Prostate gland (tissue), 2 donors: ENCODE measurements at regions not wholly inside any gene's neighbourhood (a gene's known extent, or its start where the extent isn't known, plus 50 kb on each side); places are given as distances from the start of the nearest gene placed in this dataset.

ENCODE experiments used
- DNase-seq: peaks from one replicate; pipeline ENCODE4 v3.0.0-alpha.2; 2019; ENCODE audit warnings: low spot score
- H3K27ac ChIP-seq, 2 donors: fragments of 200-600 bp; sonication (generic); 2 replicates each; pipeline ENCODE4 v1.5.1; 2017 to 2019
- H3K27me3 ChIP-seq: fragments of 200-600 bp; sonication (generic); replicated peaks from 2 replicates; pipeline ENCODE4 v1.5.1; 2019; ENCODE audit not compliant: insufficient read depth
- H3K36me3 ChIP-seq, 2 donors: fragments of 200-600 bp; sonication (generic); 1 replicate in 1 of 2; 2 replicates in 1 of 2; pipeline versions ENCODE4 v1.5.1 to v1.8.1; 2017 to 2019
- H3K4me1 ChIP-seq: fragments of 200-600 bp; sonication (generic); replicated peaks from 2 replicates; pipeline ENCODE4 v1.5.1; 2019
- H3K4me3 ChIP-seq, 2 donors: fragments of 200-600 bp; sonication (generic); 2 replicates each; pipeline ENCODE4 v1.5.1; 2017 to 2019
- H3K9me3 ChIP-seq: fragments of 200-600 bp; sonication (generic); 2 replicates; pipeline ENCODE4 v1.5.1; 2017
- POLR2A ChIP-seq: fragments of 450-650 bp; IDR thresholded peaks from one replicate; pipeline ENCODE4 v1.6.1; 2016; ENCODE audit warnings: antibody characterized with exemption, mild to moderate bottlenecking
- POLR2AphosphoS5 ChIP-seq: sonication (generic); formaldehyde crosslinking; IDR thresholded peaks from one replicate; pipeline ENCODE4 v1.6.1; 2017; ENCODE audit warnings: antibody characterized with exemption
- WGBS: methylation state at CpG from one replicate; pipeline ENCODE4 v1.1.5; 2018; 5-methylcytosine and 5-hydroxymethylcytosine counted together
- intact Hi-C: fragments of 100-400 bp; cut with DNase I; formaldehyde crosslinking; loops from one replicate; pipeline ENCODE4 v1.14.2; 2022
- TF ChIP-seq, protein P1 (sequence below), 4 experiments: fragments of 200-600 bp in 2 of 4; fragments of 450-650 bp in 2 of 4; sonication (generic) in 2 of 4; IDR thresholded peaks; 1 replicate in 3 of 4; 2 replicates in 1 of 4; pipeline ENCODE4 v1.5.1; 2016 to 2019; ENCODE audit warnings: antibody characterized with exemption in 4 of 4, mild to moderate bottlenecking in 2 of 4, moderate library complexity in 2 of 4

DNA sequence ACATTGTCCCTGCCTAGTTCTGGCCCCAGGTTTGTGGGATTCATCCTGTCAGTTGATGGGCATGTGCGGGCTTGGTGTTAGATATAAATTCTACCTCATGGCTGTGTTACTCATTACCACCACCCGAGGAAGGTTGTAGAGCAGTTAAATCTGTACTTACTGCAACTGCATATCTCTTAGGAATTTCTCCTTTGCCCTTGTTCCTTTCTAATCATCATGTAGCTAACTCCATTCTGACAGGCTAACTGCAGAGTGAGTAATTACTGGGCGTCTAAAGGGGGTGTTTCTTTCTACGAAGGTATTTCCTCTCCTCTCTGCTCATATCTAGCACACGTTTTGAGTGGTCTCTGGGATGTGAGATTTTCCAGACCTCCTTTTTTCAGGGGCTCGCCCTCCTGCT is 1076.7 kb downstream of the TMTC2 start:
- Histone ChIP-seq H3K4me3 (no peak overlapping the region), H3K9me3 (no peaks in the 10 kb centered on the region), H3K27ac (no peak overlapping the region), H3K27me3 (no peaks in the 10 kb centered on the region), H3K4me1 (no peaks in the 10 kb centered on the region), H3K36me3 (no peaks in the 10 kb centered on the region)
- TF ChIP-seq POLR2AphosphoS5 (no peak), POLR2A (no peak)
- TF ChIP-seq, protein P1, sequence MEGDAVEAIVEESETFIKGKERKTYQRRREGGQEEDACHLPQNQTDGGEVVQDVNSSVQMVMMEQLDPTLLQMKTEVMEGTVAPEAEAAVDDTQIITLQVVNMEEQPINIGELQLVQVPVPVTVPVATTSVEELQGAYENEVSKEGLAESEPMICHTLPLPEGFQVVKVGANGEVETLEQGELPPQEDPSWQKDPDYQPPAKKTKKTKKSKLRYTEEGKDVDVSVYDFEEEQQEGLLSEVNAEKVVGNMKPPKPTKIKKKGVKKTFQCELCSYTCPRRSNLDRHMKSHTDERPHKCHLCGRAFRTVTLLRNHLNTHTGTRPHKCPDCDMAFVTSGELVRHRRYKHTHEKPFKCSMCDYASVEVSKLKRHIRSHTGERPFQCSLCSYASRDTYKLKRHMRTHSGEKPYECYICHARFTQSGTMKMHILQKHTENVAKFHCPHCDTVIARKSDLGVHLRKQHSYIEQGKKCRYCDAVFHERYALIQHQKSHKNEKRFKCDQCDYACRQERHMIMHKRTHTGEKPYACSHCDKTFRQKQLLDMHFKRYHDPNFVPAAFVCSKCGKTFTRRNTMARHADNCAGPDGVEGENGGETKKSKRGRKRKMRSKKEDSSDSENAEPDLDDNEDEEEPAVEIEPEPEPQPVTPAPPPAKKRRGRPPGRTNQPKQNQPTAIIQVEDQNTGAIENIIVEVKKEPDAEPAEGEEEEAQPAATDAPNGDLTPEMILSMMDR (IDR thresholded peaks at IDR 0.05), result no peak
- 77% methylated on average over 6 of the region's 6 CpGs for WGBS
- intact Hi-C loops, result no loop called here
- DNase-seq, result no peak

DNA sequence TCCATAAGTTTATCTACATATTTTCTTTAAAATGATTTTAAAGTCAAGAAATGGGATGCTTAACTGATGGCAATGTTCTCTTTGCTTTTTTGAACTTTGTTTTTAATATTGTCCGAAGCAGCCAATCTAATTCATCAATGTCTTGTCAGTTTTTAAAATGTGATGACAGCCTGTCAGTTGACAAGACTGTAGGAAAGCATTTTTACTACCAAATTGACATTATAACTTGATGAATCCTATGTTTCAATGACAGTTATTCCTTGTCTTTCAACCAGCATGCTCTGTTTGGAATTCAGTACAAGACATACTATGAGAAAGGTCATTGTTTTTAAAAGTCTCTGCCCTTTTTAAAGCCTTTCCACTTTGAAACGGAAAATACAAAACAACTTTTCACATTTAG is 1073.2 kb downstream of the TMTC2 start:
- 85% methylated on average over 2 of the region's 2 CpGs for WGBS
- Histone ChIP-seq H3K27ac (no peak overlapping the region), H3K9me3 (no peaks in the 10 kb centered on the region), H3K27me3 (no peaks in the 10 kb centered on the region), H3K4me1 (no peaks in the 10 kb centered on the region), H3K4me3 (no peak overlapping the region), H3K36me3 (no peaks in the 10 kb centered on the region)
- DNase-seq, result no peak
- intact Hi-C loops, result no loop called here
- TF ChIP-seq POLR2A, result no peak
- no peak for TF ChIP-seq POLR2AphosphoS5
- TF ChIP-seq, protein P1 (IDR thresholded peaks at IDR 0.05), result no peak

DNA sequence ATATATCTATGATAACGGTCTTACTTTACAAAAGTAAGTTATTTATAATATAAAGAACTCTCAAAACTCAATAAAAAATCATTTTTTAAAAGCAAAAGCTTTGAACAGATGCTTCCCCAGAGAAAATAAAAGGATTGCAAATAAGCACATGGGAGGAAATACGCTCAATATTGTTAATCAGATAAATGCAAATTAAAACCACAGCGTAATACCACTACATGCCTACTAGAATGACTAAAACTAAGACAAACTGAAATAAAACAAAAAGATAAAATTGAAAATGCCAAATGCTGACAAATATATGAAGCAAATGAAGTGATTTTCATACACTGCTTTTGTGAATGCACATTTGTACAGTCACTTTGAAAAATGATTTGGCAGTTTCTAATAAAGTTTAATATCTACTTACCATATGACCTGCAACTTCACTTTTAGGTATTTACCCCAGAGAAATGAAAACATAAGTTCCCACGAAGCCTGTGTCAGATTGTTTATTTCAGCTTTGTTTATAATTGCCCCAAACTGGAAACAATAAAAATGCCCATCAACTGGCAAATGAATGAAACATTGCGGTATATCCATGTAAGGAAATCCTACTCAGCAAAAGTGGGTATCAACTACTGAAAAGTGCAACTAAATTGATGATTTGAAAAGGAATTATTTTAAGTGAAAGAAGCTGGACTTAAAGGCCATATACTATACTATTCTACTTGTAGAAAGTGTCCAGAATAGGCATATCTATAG is 1072.4 kb downstream of the TMTC2 start:
- Histone ChIP-seq H3K4me3 (no peak overlapping the region), H3K36me3 (no peaks in the 10 kb centered on the region), H3K4me1 (no peaks in the 10 kb centered on the region), H3K27ac (no peak overlapping the region), H3K27me3 (no peaks in the 10 kb centered on the region), H3K9me3 (no peaks in the 10 kb centered on the region)
- no peak for DNase-seq
- 53% methylated on average over 5 of the region's 5 CpGs for WGBS
- no peak for TF ChIP-seq POLR2AphosphoS5
- TF ChIP-seq, protein P1 (IDR thresholded peaks at IDR 0.05), result no peak
- TF ChIP-seq POLR2A, result no peak
- intact Hi-C loops, result no loop called here

DNA sequence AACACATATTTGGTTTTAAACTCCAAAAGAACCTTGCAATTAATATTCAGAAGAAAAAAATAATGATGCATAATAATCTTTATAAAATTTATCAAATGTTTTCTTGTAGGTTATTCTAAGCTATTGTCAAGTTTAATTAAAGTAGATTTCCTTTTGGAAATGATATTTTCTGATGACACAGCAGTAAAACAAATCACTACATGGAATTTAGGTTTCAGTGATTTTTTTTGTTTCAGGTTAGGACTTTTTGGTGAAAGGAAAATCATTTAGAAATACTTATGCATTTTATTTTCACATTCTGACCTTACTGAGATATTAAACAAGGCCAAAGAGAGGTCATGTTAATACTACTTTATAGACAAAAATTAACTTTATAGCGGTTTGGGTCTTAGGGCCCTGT is 1067.2 kb downstream of the TMTC2 start:
- no peak overlapping the region for H3K27ac ChIP-seq
- 95% methylated on average over 1 of the region's 1 CpG for WGBS

More for the DNA sequence above, 1067.2 kb downstream of the TMTC2 start:
- intact Hi-C loops, result no loop called here
- Histone ChIP-seq H3K27me3 (no peaks in the 10 kb centered on the region), H3K4me3 (no peak overlapping the region), H3K36me3 (no peaks in the 10 kb centered on the region), H3K9me3 (no peaks in the 10 kb centered on the region), H3K4me1 (no peaks in the 10 kb centered on the region)
- DNase-seq, result no peak
- TF ChIP-seq POLR2AphosphoS5 (no peak), POLR2A (no peak)
- TF ChIP-seq, protein P1 (IDR thresholded peaks at IDR 0.05), result no peak
